Right kidney (tissue), 1 donor: ENCODE measurements at regions not wholly inside any gene's neighbourhood (a gene's known extent, or its start where the extent isn't known, plus 50 kb on each side); places are given as distances from the start of the nearest gene placed in this dataset.

Source experiments
- DNase-seq: peaks from one replicate; pipeline ENCODE4 v3.0.0-alpha.2; 2016

- DNase-seq = no peak
Measured at GRCh38 chr5:6069496-6070185, 308.7 kb downstream of the MED10 start.

- no peak for DNase-seq
Measured at GRCh38 chr5:6066016-6066415, 312.3 kb downstream of the MED10 start.

DNA sequence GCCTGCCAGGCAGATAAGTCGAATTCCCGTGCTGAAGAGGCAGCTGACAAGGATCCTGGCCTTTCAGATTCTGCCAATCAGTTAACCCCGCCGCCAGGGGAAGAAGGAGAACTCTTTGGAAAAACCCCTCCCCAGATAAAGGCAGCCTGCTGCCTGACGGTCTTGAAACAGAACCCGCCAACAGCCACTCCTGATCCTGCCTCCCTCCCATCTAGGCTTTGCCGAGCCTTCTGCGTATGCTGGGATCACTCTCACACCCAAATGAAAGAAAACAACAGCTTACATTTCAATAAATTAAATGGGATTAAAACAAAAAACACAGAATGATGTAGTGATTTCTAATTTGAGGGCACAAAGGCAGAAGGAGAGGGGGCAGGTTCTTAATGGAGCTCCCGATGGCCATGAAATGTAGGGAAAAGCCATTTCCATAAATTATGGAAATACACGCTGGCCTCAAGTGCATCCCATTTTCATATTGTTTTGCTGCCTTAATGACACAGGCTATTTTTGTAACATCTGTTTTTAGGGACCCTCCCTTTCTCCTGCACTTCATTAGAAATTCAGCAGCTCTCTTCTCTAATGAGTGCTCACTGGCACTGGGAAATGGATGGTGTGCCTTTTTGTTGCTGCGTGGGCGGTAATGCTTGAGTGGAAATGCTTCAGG, 319.1 kb downstream of the MED10 start:
- DNase-seq = no peak

DNA sequence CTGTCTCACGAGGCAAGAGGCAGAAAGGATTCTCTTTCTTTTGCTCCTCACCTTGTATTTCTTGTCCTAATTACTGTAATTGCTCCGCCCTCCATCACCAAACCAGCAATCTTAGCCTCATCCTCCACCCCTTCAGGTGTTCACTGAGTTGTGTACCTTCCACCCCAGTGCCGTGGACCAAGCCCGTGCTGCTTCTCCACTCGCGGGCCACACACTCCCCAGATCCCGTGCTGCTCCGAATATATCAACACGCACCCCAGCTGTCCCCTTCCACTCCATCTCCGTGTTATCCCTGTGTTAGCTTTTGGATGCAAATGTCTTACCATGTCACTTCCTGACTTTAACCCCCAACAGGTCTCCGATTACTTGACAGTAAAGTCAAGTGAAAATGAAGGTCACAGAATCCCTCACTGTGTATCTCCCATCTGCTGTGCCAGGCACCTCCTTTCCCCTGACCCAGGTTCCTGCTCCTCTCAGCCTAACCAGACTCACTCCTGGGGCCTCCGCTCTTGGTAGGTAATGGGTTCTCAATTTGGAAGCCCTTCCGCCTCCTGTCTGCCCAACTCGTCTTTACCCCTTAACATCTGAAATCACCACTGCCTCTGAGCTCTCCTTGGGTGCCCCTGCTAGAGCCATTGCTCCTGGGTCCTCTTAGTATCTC, 320.2 kb downstream of the MED10 start:
- DNase-seq = no peak

- no peak for DNase-seq
Measured at GRCh38 chr5:6056280-6056679, 322.1 kb downstream of the MED10 start.

- no peak for DNase-seq
Measured at GRCh38 chr5:6049662-6050061, 328.7 kb downstream of the MED10 start.

DNA sequence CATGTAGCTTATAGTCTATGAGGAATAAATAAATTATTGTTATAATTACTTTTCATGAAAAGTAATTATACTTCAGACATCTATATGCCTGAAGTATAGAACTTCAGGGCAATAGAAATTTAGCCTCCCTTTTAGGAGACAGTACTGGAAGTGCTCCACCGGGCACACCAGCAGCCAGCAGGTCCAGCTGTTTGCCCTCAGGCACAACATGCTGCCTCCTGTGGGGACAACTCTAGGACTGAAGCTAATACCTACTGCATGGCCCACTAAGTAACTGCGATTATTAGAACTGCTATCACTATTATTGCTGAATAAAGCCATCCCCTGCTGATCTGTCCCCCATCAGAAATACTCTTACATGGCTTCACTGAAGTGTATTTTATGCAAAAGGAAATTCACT, 329.6 kb downstream of the MED10 start:
- DNase-seq = no peak

- DNase-seq = no peak
Measured at GRCh38 chr5:6046296-6046967, 331.9 kb downstream of the MED10 start.

DNA sequence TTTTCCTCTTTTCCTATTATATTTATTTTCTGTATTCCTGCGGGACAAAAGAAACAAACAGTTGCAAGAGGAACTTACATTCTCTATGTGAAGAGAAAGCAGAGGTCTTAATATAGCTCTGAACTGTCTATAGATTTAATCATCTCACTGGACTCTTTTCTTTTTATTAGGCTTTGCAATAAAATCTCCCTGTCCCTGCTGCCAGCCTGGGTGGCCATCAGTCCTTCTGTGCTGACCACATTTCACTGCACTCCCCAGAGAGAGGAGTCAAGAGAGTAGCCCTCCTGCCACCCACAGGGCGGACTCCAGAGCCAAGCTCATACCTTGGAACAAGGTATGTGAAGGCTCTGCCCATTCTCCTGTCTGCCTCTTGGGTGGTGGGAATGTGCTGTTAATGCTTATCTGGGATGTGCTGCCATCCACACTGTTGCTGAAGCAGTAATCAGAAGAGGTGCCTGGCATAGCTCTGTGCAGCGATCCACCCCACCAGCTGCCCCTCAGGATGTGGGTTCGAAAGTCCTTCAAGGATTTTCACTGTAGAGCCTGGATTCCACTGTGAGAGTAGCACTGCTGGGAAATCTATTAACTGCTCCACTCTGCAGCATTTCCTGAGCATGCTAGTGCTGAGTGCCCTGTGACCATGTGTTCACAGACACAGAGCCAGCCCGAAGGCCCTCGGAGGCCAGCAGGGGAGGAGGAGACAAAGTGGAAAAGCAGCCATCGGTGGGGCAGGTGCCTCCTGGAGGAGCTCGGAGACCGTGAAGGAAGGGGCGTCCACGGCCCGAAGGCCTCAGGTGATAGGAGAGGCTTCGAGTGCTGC, 334.6 kb downstream of the MED10 start:
- DNase-seq = no peak

DNA sequence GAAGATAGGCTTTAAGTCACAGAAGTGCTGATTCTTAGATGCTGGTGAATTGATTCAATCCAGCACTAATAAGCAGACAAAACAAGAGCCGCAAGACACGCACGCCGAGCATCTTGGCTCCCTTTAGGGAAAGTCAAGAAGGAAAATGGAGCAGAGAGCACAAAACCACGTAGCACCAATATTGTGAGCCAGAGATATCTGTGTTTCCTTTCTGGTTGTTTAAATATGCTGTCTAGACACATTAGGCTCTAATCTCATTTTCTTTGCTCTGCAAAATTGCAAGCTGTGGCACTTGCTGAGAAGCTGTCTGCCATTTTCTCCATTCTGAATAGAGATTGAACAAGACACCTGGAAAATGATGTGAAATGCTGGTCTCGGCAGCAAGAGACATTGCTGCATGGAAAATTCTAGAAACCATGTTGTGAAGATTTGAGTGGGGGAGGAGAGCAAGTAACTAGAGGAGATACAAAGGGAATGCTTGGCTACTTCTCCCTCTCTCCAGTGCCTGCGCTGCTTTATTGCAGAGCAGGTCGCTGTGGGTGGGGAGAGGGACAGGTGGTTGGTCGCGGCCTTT, 336.3 kb downstream of the MED10 start:
- DNase-seq = no peak

GRCh38 chr5:6039111-6039510, 339.2 kb downstream of the MED10 start:
- DNase-seq = no peak

DNA sequence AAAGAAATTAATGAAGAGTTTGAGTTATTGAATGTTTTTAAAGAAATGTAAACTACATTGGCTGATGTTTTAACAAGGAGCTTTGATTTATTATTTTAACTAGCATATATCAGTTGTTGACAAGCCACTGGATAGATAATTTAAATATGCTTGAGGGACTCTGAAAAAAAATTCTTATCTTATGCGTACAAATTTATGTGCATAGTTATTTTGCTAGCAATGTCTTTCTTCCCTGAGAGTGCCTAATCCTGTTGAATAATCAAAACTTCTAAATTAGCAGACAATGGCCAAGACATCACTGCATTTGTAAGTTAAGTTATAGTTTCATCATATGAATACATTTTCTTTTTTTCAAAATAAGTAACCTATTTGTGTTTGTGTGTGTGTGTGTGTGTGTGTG, 342.3 kb downstream of the MED10 start:
- no peak for DNase-seq

DNA sequence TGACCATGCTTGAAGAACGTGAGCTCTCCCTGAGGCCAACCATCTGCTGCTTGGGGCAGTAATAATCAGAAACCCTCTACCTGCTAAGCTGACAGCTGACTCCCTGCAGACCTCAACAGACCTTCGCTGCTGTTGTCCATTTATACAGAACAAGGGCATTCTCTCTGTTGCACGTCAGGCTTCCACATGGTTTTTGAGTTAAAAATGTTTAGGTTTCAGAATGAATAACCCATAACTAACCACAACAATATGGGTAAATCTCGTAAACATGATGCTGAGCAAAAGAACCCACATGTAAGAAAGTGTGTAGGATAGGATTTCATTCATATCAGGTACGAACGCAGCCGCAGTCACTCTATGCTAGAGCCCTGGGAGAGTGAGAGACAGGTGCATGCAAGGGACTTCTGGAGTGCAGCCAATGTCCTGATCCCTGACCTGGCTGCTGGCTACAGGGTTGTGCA, 348.5 kb downstream of the MED10 start:
- DNase-seq = no peak

DNA sequence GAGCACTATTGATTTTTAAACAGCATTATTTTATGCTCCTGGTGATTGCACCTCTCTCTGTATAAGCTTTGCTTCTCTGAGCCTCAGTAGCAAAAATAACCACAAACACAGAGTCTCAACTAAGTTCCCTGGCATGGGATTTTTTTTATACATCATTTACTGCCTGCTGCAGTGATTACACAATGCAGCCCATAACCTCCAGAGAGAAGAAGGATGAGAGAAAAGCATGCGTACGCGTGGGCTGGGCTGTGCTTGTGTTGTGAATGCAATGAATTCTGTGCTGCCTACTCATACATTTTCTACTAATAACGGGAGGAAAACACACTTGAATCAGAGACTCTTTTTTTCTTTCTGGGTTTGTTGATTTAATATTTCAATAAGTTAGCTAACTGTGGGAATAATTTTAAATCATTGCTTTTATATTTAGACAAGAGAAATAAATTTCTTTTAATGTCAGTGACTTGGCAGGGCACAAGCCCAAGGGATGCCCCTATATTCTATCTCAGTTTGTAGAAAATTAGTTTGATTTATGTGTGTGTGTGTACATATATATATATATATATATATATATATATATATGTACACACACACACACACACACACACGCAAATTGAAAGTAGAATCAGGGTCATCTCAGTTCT, 351.5 kb downstream of the MED10 start:
- DNase-seq = no peak

DNA sequence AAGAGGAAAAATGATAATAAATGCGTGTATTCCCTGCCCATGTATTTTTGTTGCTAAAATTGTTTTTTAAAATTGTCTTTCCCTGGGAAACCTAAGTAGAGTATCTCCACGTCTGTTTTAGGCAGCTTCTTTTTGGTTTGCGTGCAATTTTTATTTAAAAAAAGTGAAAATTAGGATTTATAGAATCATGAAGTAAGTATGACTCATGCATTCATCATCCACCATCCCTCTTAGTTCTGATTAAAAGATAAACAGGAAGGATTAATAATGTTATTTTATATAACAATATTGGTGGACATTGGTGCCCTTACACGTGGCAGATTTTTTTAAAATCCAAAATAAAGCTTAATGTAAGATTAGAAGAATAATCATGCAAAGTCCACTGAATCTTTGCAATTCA, 358.7 kb downstream of the MED10 start:
- DNase-seq = no peak

DNA sequence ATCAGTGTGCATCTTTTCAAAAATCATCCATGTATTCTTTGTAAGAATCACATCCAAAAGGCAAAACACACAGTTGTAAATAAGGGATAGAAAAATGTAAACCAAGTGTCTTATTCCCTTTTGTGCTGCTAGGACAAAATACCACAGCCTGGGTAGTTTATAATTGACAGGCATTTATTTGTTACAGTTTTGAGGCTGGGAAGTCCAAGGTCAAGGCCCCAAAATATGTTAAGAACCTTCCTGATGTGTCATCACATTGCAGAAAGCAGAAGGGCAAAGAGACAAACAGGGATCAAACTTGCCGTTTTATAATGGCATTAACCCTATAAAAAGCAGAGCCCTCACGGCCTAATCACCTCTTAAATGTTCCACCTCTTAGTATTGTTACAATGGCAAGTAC, 364.8 kb downstream of the MED10 start:
- DNase-seq = no peak

DNA sequence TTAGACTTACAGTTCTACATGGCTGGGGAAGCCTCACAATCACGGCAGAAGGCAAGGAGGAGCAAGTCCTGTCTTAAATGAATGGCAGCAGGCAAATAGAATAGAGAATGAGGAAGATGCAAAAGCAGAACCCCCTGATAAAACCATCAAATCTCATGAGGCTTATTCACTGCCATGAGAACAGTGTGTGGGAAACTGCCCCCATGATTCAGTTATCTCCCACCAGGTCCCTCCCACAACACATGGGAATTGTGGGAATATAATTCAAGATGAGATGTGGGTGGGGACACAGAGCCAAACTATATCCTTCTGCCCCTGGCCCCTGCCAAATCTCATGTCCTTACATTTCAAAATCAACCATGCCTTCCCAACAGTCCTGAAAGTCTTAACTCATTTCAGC, 367.1 kb downstream of the MED10 start:
- DNase-seq = no peak

DNA sequence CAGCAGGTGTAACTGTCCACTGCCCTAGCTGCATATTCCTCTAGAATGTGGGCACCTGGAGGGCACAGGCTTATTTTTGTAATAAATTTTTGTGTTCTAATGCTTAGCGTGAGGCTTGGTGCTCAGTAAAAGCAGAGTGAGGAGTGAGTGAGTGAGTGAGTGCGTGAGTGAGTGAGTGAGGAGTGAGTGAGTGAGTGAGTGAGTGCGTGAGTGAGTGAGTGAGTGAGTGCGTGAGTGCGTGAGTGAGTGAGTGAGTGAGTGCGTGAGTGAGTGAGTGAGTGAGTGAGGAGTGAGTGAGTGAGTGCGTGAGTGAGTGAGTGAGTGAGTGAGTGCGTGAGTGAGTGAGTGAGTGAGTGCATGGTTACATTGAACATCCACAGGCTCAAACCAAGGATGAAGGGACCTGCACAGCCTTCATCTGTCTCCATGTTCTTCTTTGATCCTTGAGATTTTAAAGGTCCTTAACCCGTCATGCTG, 371.5 kb downstream of the MED10 start:
- DNase-seq = no peak

DNA sequence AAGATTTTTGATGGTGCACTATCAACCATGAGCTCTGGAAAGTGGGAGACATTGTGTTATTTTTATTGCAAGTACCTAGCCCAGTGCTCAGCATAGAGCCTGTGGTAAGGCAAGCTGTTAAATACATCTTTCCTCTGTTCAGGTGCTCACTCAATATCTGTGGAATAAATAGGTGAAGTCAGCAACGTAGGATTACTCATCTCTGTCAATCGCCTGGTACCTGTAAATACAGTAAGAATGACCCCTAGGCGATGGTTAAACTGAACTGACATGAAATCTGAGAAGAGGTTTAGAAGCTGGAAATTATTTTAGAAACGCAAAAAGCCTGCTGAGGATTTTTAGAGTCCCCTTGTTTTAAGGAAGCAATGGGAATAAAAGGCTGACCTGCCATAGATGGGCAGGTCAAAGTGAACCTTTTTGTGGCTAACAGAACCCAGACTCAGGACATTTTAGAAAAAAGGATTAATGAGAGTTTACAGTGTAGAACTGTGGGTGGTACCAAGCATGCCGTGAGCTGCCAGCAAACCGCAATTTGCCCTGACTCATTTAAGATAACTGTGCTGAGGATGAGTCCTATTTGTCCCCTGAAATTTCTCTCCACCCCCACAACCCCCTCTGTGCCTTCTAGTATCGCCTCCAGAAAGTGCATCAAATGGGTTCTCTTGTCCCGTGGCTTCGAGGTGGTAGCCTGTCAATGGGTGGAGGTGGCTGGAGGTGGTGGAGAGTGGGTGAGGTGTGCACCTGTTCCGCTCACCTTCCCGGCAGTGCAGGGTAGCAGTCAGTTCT, 375.1 kb downstream of the MED10 start:
- no peak for DNase-seq

DNA sequence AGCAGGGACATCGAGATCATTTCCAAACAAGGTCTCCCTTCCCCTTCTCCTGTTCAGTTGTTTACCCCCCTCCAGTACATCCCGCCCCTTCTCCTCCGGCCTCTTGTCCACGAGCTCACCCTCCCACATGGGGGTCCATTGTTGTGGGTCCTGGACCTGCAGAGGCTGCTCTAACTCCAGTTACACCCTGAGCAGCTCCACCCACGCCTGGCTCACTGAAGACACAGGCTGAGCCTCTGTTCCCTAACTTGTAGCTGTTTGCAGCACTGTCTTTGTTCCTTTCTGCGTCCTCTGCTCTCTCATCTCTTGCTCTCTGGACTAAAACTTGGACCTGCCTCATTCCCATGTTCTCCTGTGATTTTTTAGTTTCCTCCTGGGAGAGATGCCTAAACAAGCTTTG, 377.5 kb downstream of the MED10 start:
- no peak for DNase-seq
